IMR-90 (cell line): ENCODE measurements at regions not wholly inside any gene's neighbourhood (a gene's known extent, or its start where the extent isn't known, plus 50 kb on each side); places are given as distances from the start of the nearest gene placed in this dataset.

Experiments
- BHLHE40 ChIP-seq: fragments of 150-350 bp; IDR thresholded peaks from 2 replicates; pipeline ENCODE4 v1.6.1; 2016; ENCODE audit warnings: mild to moderate bottlenecking, low read depth, low read length
- CEBPB ChIP-seq: IDR thresholded peaks from 2 replicates; pipeline ENCODE4 v1.6.1; 2012; ENCODE audit warnings: low read depth, low read length, improper control_type of control experiment
- CHD1 ChIP-seq: IDR thresholded peaks from 2 replicates; pipeline ENCODE4 v1.6.1; 2012; ENCODE audit warnings: low read depth, low read length, improper control_type of control experiment
- FOS ChIP-seq: fragments of 150-350 bp; IDR thresholded peaks from 2 replicates; pipeline ENCODE4 v1.6.1; 2016; ENCODE audit warnings: low read depth, low read length
- MAFK ChIP-seq: IDR thresholded peaks from 2 replicates; pipeline ENCODE4 v1.6.1; 2012; ENCODE audit warnings: low read depth, low read length, improper control_type of control experiment
- MAZ ChIP-seq: IDR thresholded peaks from 2 replicates; pipeline ENCODE4 v1.6.1; 2012; ENCODE audit warnings: low read depth, mild to moderate bottlenecking, low read length, improper control_type of control experiment, moderate library complexity, borderline replicate concordance
- MXI1 ChIP-seq: IDR thresholded peaks from 2 replicates; pipeline ENCODE4 v1.6.1; 2012; ENCODE audit warnings: low read depth, mild to moderate bottlenecking, low read length, moderate library complexity, borderline replicate concordance
- POLR2A ChIP-seq: IDR thresholded peaks from 2 replicates; pipeline ENCODE4 v1.6.1; 2012; ENCODE audit warnings: mild to moderate bottlenecking, low read depth, low read length
- RAD21 ChIP-seq: IDR thresholded peaks from 2 replicates; pipeline ENCODE4 v1.6.1; 2012; ENCODE audit warnings: low read length, improper control_type of control experiment
- RFX5 ChIP-seq: IDR thresholded peaks from 2 replicates; pipeline ENCODE4 v1.8.0; 2012; ENCODE audit warnings: low read depth, mild to moderate bottlenecking, low read length, moderate library complexity
- TF ChIP-seq, protein P1 (sequence below): conservative IDR thresholded peaks from 2 replicates; pipeline ENCODE4 v1.5.1; 2012; ENCODE audit warnings: mild to moderate bottlenecking, low read depth, low read length, improper control_type of control experiment
- TF ChIP-seq, protein P2 (sequence below): fragments of 150-350 bp; IDR thresholded peaks from 2 replicates; pipeline ENCODE4 v1.6.1; 2016; ENCODE audit warnings: low read depth, mild to moderate bottlenecking, low read length, moderate library complexity, borderline replicate concordance

DNA sequence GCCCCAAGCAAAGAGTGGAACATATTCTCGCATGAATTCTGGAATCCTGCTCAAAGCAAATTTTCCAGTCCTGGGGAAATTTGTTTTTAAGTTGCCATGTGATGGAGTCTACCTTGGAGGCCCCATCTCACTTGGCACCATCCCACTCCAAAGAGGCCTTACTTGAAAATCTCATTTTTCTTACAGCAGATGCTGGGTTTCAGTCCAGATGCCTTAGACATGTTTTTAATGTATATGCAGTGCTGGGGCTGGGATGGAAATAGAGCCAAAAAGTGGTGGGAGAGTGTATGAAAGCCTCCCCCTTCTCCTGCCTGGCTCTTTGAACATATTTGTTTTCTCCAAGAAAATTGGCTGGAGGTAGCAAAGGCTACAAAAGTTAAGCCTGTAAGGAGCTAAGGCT, 493.7 kb downstream of the ENC1 start:
- TF ChIP-seq RAD21 (no peak), POLR2A (no peak), BHLHE40 (no peak), MAFK (no peak), CEBPB (no peak), RFX5 (no peak), CHD1 (no peak), FOS (no peak), MXI1 (no peak), MAZ (no peak)
- TF ChIP-seq, protein P1, sequence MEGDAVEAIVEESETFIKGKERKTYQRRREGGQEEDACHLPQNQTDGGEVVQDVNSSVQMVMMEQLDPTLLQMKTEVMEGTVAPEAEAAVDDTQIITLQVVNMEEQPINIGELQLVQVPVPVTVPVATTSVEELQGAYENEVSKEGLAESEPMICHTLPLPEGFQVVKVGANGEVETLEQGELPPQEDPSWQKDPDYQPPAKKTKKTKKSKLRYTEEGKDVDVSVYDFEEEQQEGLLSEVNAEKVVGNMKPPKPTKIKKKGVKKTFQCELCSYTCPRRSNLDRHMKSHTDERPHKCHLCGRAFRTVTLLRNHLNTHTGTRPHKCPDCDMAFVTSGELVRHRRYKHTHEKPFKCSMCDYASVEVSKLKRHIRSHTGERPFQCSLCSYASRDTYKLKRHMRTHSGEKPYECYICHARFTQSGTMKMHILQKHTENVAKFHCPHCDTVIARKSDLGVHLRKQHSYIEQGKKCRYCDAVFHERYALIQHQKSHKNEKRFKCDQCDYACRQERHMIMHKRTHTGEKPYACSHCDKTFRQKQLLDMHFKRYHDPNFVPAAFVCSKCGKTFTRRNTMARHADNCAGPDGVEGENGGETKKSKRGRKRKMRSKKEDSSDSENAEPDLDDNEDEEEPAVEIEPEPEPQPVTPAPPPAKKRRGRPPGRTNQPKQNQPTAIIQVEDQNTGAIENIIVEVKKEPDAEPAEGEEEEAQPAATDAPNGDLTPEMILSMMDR: no peak
- TF ChIP-seq, protein P2, sequence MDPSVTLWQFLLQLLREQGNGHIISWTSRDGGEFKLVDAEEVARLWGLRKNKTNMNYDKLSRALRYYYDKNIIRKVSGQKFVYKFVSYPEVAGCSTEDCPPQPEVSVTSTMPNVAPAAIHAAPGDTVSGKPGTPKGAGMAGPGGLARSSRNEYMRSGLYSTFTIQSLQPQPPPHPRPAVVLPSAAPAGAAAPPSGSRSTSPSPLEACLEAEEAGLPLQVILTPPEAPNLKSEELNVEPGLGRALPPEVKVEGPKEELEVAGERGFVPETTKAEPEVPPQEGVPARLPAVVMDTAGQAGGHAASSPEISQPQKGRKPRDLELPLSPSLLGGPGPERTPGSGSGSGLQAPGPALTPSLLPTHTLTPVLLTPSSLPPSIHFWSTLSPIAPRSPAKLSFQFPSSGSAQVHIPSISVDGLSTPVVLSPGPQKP: no peak
